Spleen (tissue), 7 donors: ENCODE measurements at regions not wholly inside any gene's neighbourhood (a gene's known extent, or its start where the extent isn't known, plus 50 kb on each side); places are given as distances from the start of the nearest gene placed in this dataset.
"Not testable (repeated sequence)": the region's sequence is repeated elsewhere in the genome, so short reads cannot be mapped to it uniquely, and the experiment has no call there.

Source experiments
- POLR2A ChIP-seq, 3 donors: fragments of 450-650 bp; IDR thresholded peaks; one replicate each; pipeline ENCODE4 v1.5.1; 2017; ENCODE audit warnings: antibody characterized with exemption in 3 of 3, mild to moderate bottlenecking in 1 of 3
- POLR2AphosphoS5 ChIP-seq, 3 donors: sonication (generic); formaldehyde crosslinking; IDR thresholded peaks; one replicate each; pipeline ENCODE4 v1.5.1; 2017; ENCODE audit warnings: antibody characterized with exemption in 3 of 3
- TF ChIP-seq, protein P1 (sequence below), 11 experiments: fragments of 200-600 bp in 7 of 11; fragments of 450-650 bp in 4 of 11; sonication (generic) in 4 of 11; IDR thresholded peaks in 8 of 11; conservative IDR thresholded peaks in 3 of 11; 1 replicate in 7 of 11; 2 replicates in 4 of 11; pipeline versions ENCODE4 v1.4.0 to v1.8.0; 2016 to 2021; ENCODE audit warnings: antibody characterized with exemption in 11 of 11, inconsistent platforms in 4 of 11, mild to moderate bottlenecking in 1 of 11
- donor health status: DM: no; HTN: no; CAD: no; lungs with moderate emphysema.
- donor health status: DM: no; HTN: no; CAD: no.
- donor health status: DM: no; HTN: no; CAD: no.

DNA sequence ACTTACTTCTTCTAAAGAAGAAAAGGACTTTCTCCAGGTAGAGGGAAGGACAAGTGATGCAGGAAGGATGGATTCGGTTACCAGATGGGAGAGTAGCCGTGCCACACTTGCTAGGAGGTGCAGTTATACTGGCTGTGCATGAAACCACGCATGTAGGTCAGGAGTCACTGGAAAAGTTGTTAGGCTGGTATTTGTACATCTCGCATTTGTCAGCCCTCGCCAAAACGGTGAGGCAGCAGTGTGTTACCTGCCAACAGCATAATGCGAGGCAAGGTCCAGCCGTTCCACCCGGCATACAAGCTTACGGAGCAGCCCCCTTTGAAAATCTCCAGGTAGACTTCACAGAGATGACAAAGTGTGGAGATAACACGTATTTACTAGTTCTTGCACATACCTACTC, 74.5 kb downstream of the DAPL1 start:
- TF ChIP-seq, protein P1, sequence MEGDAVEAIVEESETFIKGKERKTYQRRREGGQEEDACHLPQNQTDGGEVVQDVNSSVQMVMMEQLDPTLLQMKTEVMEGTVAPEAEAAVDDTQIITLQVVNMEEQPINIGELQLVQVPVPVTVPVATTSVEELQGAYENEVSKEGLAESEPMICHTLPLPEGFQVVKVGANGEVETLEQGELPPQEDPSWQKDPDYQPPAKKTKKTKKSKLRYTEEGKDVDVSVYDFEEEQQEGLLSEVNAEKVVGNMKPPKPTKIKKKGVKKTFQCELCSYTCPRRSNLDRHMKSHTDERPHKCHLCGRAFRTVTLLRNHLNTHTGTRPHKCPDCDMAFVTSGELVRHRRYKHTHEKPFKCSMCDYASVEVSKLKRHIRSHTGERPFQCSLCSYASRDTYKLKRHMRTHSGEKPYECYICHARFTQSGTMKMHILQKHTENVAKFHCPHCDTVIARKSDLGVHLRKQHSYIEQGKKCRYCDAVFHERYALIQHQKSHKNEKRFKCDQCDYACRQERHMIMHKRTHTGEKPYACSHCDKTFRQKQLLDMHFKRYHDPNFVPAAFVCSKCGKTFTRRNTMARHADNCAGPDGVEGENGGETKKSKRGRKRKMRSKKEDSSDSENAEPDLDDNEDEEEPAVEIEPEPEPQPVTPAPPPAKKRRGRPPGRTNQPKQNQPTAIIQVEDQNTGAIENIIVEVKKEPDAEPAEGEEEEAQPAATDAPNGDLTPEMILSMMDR (IDR thresholded peaks at IDR 0.05 in 8 of 11, conservative IDR thresholded peaks at IDR 0.05 in 3 of 11), result not testable (repeated sequence)
- TF ChIP-seq POLR2AphosphoS5, POLR2A (IDR thresholded peaks at IDR 0.05): not testable (repeated sequence)
